AG04450 (cell line): ENCODE measurements at regions not wholly inside any gene's neighbourhood (a gene's known extent, or its start where the extent isn't known, plus 50 kb on each side); places are given as distances from the start of the nearest gene placed in this dataset.

Experiments
- CTCF ChIA-PET: fragments of 300-600, 350-600 bp; formaldehyde crosslinking; extraction: SDS; loops from one replicate; lab custom pipeline; 2022; ENCODE audit warnings: antibody characterized with exemption, inconsistent platforms; lab: Charles Lee
- POLR2A ChIA-PET: fragments of 350-600 bp; formaldehyde crosslinking; extraction: SDS; loops from one replicate; lab custom pipeline; 2021; ENCODE audit warnings: antibody characterized with exemption, inconsistent platforms; lab: Yijun Ruan, JAX
- DNase-seq: peaks from one replicate; pipeline ENCODE4 v3.0.0-alpha.2; 2011; ENCODE audit warnings: low read depth, low spot score
- H3K27ac ChIP-seq: one replicate; pipeline ENCODE4 v1.5.1; 2012; ENCODE audit warnings: low read depth, low read length, control low read depth
- H3K27me3 ChIP-seq: one replicate; pipeline ENCODE4 v1.6.0; 2012; ENCODE audit warnings: low read length; ENCODE audit not compliant: control insufficient read depth, insufficient read depth
- H3K4me3 ChIP-seq: 2 replicates; pipeline ENCODE4 v1.5.1; 2011; ENCODE audit warnings: mild to moderate bottlenecking, low read depth, low read length, control low read depth
- H3K9me3 ChIP-seq: 2 replicates; pipeline ENCODE4 v1.5.1; 2012; ENCODE audit warnings: low read length; ENCODE audit not compliant: control insufficient read depth, insufficient read depth
- TF ChIP-seq, protein P1 (sequence below): IDR thresholded peaks from 2 replicates; pipeline ENCODE4 v1.5.1; 2011; ENCODE audit warnings: low read depth, low read length, control low read depth, inconsistent platforms

DNA sequence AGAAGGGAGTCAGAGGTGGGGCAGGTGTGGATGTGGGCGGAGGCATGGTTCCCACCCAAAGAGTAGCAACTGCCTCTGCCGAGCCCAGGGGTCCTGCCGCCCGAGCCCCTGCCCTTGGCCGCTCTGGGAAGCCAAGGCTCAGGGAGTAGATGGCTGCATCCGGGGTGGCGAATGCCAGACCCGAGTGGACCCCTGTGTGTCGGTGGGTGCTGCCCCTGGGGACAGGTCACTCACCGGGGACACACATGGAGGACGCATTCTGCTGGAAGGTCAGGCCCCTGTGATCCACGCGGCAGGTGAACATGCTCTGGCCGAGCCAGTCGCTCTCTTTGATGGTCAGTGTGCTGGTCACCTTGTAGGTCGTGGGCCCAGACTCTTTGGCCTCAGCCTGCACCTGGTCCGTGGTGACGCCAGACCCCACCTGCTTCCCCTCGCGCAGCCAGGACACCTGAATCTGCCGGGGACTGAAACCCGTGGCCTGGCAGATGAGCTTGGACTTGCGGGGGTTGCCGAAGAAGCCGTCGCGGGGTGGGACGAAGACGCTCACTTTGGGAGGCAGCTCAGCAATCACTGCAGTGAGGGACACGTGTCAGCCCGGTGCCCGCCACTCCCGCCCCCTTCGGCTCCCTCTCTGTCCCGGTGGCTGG lies 329.0 kb downstream of the TMEM121 start:
- POLR2A ChIA-PET: no interaction called here

DNA sequence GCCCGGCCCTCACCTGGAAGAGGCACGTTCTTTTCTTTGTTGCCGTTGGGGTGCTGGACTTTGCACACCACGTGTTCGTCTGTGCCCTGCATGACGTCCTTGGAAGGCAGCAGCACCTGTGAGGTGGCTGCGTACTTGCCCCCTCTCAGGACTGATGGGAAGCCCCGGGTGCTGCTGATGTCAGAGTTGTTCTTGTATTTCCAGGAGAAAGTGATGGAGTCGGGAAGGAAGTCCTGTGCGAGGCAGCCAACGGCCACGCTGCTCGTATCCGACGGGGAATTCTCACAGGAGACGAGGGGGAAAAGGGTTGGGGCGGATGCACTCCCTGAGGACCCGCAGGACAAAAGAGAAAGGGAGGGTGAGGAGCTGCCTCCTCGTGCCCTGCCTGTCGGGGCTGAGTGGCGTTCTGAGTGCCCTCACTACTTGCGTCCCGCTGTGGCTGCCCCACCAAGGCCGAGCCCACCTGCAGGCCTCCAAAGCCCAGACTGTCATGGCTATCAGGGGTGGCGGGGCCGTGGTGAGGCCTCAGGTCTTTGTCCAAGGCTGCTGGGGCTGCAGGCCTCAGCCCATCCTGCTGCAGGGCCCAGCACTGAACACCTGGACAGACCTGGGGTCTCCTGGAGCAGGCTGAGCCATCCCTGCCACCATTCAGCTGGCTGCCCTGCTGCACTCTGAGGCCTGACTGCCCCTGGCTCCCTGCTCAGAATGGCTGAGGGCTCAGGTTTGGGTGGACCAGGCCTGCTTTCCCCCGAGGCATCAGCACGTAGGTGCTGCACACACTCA lies 329.7 kb downstream of the TMEM121 start:
- ChIA-PET CTCF (no interaction called here), POLR2A (no interaction called here)
- TF ChIP-seq, protein P1, sequence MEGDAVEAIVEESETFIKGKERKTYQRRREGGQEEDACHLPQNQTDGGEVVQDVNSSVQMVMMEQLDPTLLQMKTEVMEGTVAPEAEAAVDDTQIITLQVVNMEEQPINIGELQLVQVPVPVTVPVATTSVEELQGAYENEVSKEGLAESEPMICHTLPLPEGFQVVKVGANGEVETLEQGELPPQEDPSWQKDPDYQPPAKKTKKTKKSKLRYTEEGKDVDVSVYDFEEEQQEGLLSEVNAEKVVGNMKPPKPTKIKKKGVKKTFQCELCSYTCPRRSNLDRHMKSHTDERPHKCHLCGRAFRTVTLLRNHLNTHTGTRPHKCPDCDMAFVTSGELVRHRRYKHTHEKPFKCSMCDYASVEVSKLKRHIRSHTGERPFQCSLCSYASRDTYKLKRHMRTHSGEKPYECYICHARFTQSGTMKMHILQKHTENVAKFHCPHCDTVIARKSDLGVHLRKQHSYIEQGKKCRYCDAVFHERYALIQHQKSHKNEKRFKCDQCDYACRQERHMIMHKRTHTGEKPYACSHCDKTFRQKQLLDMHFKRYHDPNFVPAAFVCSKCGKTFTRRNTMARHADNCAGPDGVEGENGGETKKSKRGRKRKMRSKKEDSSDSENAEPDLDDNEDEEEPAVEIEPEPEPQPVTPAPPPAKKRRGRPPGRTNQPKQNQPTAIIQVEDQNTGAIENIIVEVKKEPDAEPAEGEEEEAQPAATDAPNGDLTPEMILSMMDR: no peak
- no peak for DNase-seq
- no peaks in the 10 kb centered on the region for H3K27me3 ChIP-seq
- H3K9me3 ChIP-seq: peaks cover 100% of the 10 kb centered on the region
- no peak overlapping the region for H3K27ac ChIP-seq
- no peak overlapping the region for H3K4me3 ChIP-seq

More for the DNA sequence above, 329.0 kb downstream of the TMEM121 start:
- no peak overlapping the region for H3K27ac ChIP-seq
- TF ChIP-seq, protein P1: no peak
- no peak overlapping the region for H3K4me3 ChIP-seq
- H3K9me3 ChIP-seq: peaks cover 98% of the 10 kb centered on the region
- no peaks in the 10 kb centered on the region for H3K27me3 ChIP-seq
- DNase-seq: no peak
- CTCF ChIA-PET: no interaction called here

- DNase-seq: no peak
- TF ChIP-seq, protein P1: no peak
- POLR2A ChIA-PET: no interaction called here
- Histone ChIP-seq H3K9me3 (peaks cover 97% of the 10 kb centered on the region), H3K27me3 (no peaks in the 10 kb centered on the region), H3K27ac (no peak overlapping the region), H3K4me3 (no peak overlapping the region)
- CTCF ChIA-PET: no interaction called here
Measured at GRCh38 chr14:105856676-105857219, 330.4 kb downstream of the TMEM121 start.

GRCh38 chr14:105857220-105857825 lies 330.9 kb downstream of the TMEM121 start:
- Histone ChIP-seq H3K27me3 (no peaks in the 10 kb centered on the region), H3K4me3 (no peak overlapping the region), H3K27ac (no peak overlapping the region), H3K9me3 (peaks cover 95% of the 10 kb centered on the region)
- POLR2A ChIA-PET: no interaction called here
- CTCF ChIA-PET: no interaction called here
- no peak for DNase-seq
- TF ChIP-seq, protein P1: no peak
